ENCODE measurements at regions not wholly inside any gene's neighbourhood (a gene's known extent, or its start where the extent isn't known, plus 50 kb on each side); places are given as distances from the start of the nearest gene placed in this dataset.

DNA sequence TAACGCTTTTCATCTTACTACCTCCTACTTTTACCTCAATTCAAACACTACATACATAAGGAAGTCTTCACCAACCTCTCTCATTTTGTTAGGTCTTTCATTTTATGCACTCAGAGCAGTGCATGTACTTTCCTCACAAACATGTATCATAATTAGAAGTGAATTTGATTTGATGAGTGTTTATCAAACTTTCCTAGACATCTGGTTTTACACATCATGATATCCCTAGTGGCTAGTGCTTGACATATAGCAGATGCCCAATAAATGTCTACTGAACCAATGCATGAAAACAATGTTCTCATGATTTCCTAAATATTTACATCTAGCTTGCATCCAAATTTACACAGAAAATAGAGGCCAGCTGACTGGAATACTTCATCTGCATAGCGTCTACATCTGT, 323.4 kb upstream of the KIF2B start (continued):
- TF ChIP-seq, protein P1, sequence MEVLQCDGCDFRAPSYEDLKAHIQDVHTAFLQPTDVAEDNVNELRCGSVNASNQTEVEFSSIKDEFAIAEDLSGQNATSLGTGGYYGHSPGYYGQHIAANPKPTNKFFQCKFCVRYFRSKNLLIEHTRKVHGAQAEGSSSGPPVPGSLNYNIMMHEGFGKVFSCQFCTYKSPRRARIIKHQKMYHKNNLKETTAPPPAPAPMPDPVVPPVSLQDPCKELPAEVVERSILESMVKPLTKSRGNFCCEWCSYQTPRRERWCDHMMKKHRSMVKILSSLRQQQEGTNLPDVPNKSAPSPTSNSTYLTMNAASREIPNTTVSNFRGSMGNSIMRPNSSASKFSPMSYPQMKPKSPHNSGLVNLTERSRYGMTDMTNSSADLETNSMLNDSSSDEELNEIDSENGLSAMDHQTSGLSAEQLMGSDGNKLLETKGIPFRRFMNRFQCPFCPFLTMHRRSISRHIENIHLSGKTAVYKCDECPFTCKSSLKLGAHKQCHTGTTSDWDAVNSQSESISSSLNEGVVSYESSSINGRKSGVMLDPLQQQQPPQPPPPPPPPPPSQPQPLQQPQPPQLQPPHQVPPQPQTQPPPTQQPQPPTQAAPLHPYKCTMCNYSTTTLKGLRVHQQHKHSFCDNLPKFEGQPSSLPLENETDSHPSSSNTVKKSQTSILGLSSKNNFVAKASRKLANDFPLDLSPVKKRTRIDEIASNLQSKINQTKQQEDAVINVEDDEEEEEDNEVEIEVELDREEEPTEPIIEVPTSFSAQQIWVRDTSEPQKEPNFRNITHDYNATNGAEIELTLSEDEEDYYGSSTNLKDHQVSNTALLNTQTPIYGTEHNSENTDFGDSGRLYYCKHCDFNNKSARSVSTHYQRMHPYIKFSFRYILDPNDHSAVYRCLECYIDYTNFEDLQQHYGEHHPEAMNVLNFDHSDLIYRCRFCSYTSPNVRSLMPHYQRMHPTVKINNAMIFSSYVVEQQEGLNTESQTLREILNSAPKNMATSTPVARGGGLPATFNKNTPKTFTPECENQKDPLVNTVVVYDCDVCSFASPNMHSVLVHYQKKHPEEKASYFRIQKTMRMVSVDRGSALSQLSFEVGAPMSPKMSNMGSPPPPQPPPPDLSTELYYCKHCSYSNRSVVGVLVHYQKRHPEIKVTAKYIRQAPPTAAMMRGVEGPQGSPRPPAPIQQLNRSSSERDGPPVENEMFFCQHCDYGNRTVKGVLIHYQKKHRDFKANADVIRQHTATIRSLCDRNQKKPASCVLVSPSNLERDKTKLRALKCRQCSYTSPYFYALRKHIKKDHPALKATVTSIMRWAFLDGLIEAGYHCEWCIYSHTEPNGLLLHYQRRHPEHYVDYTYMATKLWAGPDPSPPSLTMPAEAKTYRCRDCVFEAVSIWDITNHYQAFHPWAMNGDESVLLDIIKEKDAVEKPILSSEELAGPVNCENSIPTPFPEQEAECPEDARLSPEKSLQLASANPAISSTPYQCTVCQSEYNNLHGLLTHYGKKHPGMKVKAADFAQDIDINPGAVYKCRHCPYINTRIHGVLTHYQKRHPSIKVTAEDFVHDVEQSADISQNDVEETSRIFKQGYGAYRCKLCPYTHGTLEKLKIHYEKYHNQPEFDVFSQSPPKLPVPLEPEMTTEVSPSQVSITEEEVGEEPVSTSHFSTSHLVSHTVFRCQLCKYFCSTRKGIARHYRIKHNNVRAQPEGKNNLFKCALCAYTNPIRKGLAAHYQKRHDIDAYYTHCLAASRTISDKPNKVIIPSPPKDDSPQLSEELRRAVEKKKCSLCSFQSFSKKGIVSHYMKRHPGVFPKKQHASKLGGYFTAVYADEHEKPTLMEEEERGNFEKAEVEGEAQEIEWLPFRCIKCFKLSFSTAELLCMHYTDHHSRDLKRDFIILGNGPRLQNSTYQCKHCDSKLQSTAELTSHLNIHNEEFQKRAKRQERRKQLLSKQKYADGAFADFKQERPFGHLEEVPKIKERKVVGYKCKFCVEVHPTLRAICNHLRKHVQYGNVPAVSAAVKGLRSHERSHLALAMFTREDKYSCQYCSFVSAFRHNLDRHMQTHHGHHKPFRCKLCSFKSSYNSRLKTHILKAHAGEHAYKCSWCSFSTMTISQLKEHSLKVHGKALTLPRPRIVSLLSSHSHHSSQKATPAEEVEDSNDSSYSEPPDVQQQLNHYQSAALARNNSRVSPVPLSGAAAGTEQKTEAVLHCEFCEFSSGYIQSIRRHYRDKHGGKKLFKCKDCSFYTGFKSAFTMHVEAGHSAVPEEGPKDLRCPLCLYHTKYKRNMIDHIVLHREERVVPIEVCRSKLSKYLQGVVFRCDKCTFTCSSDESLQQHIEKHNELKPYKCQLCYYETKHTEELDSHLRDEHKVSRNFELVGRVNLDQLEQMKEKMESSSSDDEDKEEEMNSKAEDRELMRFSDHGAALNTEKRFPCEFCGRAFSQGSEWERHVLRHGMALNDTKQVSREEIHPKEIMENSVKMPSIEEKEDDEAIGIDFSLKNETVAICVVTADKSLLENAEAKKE (CRISPR knock-in tag; IDR thresholded peaks at IDR 0.05) = no peak

DNA sequence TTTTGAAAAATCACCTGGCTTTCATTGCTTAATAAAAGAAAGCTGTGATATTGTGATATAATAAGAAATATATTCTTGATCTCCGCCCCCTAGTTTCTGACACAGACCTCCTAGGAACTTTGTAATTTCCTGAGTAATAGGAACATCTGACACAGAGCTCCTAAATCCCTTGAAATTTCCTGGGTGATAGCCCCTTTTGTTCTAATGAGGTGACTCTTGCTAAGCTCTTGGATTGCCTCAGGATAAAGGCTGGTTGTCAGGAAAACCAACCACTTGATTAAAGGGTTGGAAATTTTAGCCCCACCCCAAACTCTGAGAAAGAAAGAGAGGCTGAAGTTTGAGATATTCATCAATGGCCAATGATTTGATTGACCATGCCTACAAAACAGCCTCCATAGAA, 326.4 kb upstream of the KIF2B start:
- Mint-ChIP-seq H3K27ac (no peak overlapping the region), H3K4me3 (no peak overlapping the region), H3K9me3 (peaks cover 4% of the 10 kb centered on the region; the same call in 1 of the 3 replicates), H3K36me3 (ENCODE audit: low read depth) (peaks cover 5% of the 10 kb centered on the region; the same call in 2 of the 3 replicates), H3K4me1 (peaks cover 3% of the 10 kb centered on the region; the same call in 2 of the 3 replicates), H3K27me3 (ENCODE audit: insufficient read depth, low read depth, poor library complexity) (no peaks in the 10 kb centered on the region)
- no peak for TF ChIP-seq ZNF114 (CRISPR knock-in tag; IDR thresholded peaks at IDR 0.05)
- TF ChIP-seq, protein P2, sequence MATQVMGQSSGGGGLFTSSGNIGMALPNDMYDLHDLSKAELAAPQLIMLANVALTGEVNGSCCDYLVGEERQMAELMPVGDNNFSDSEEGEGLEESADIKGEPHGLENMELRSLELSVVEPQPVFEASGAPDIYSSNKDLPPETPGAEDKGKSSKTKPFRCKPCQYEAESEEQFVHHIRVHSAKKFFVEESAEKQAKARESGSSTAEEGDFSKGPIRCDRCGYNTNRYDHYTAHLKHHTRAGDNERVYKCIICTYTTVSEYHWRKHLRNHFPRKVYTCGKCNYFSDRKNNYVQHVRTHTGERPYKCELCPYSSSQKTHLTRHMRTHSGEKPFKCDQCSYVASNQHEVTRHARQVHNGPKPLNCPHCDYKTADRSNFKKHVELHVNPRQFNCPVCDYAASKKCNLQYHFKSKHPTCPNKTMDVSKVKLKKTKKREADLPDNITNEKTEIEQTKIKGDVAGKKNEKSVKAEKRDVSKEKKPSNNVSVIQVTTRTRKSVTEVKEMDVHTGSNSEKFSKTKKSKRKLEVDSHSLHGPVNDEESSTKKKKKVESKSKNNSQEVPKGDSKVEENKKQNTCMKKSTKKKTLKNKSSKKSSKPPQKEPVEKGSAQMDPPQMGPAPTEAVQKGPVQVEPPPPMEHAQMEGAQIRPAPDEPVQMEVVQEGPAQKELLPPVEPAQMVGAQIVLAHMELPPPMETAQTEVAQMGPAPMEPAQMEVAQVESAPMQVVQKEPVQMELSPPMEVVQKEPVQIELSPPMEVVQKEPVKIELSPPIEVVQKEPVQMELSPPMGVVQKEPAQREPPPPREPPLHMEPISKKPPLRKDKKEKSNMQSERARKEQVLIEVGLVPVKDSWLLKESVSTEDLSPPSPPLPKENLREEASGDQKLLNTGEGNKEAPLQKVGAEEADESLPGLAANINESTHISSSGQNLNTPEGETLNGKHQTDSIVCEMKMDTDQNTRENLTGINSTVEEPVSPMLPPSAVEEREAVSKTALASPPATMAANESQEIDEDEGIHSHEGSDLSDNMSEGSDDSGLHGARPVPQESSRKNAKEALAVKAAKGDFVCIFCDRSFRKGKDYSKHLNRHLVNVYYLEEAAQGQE (IDR thresholded peaks at IDR 0.05; ENCODE audit: unreplicated experiment) = no peak
- H3K4me3 ChIP-seq = no peak overlapping the region
- DNase-seq (ENCODE audit: low spot score) (no peak), ATAC-seq (no peak)
- peak overlapping the region; percentile 64; the same call in 1 of the 2 replicates for H2AFZ ChIP-seq
- no peak overlapping the region for H3K27ac ChIP-seq (ENCODE audit: low read depth)
- H4K20me1 ChIP-seq (replicated peaks; ENCODE audit: insufficient read depth) = no peaks in the 10 kb centered on the region
- H3K4me2 ChIP-seq = no peak overlapping the region
- no peaks in the 10 kb centered on the region for H3K36me3 ChIP-seq (ENCODE audit: insufficient read depth)
- no peaks in the 10 kb centered on the region for H3K4me1 ChIP-seq (ENCODE audit: insufficient read depth)
- H3K27me3 ChIP-seq (ENCODE audit: insufficient read depth) = no peaks in the 10 kb centered on the region
- no peaks in the 10 kb centered on the region for H3K79me2 ChIP-seq (replicated peaks; ENCODE audit: insufficient read depth)
- H3F3A ChIP-seq (replicated peaks; ENCODE audit: low read depth) = no peaks in the 10 kb centered on the region
- H3K9me2 ChIP-seq (ENCODE audit: insufficient read depth) = peaks cover 7% of the 10 kb centered on the region; the same call in 1 of the 2 replicates

Measured in GM23338 (cell line).